Neuron (in vitro differentiated cells): ENCODE measurements at regions not wholly inside any gene's neighbourhood (a gene's known extent, or its start where the extent isn't known, plus 50 kb on each side); places are given as distances from the start of the nearest gene placed in this dataset.

Experiments
- H2AFZ ChIP-seq: one replicate; pipeline ENCODE4 v1.6.1; 2013; ENCODE audit warnings: low read depth, mild to moderate bottlenecking, inconsistent platforms, low read length, moderate library complexity
- H3K27me3 ChIP-seq: one replicate; pipeline ENCODE4 v1.6.1; 2013; ENCODE audit warnings: low read length; ENCODE audit not compliant: insufficient read depth
- H3K36me3 ChIP-seq: one replicate; pipeline ENCODE4 v1.6.1; 2013; ENCODE audit warnings: low read length; ENCODE audit not compliant: insufficient read depth
- H3K4me1 ChIP-seq: one replicate; pipeline ENCODE4 v1.6.1; 2013; ENCODE audit warnings: low read length; ENCODE audit not compliant: insufficient read depth
- H3K4me3 ChIP-seq: 2 replicates; pipeline ENCODE4 v1.5.1; 2013; ENCODE audit warnings: mild to moderate bottlenecking, low read length, moderate library complexity
- H3K9me3 ChIP-seq: one replicate; pipeline ENCODE4 v1.6.1; 2013; ENCODE audit warnings: low read length

GRCh38 chr10:131729361-131729760, 171.4 kb upstream of the PPP2R2D start:
- Histone ChIP-seq H3K36me3 (no peaks in the 10 kb centered on the region), H2AFZ (no peak overlapping the region), H3K4me3 (no peak overlapping the region), H3K27me3 (peaks cover 5% of the 10 kb centered on the region), H3K9me3 (no peaks in the 10 kb centered on the region), H3K4me1 (no peaks in the 10 kb centered on the region)

- H3K36me3 ChIP-seq = no peaks in the 10 kb centered on the region
- H3K27me3 ChIP-seq = peaks cover 5% of the 10 kb centered on the region
- no peaks in the 10 kb centered on the region for H3K9me3 ChIP-seq
Measured at GRCh38 chr10:131729938-131730660, 170.7 kb upstream of the PPP2R2D start.

GRCh38 chr10:131730771-131731497, 169.9 kb upstream of the PPP2R2D start:
- Histone ChIP-seq H3K36me3 (no peaks in the 10 kb centered on the region), H3K27me3 (no peaks in the 10 kb centered on the region), H3K4me1 (no peaks in the 10 kb centered on the region), H3K9me3 (no peaks in the 10 kb centered on the region), H3K4me3 (no peak overlapping the region), H2AFZ (no peak overlapping the region)

More at GRCh38 chr10:131729938-131730660, 170.7 kb upstream of the PPP2R2D start:
- no peak overlapping the region for H3K4me3 ChIP-seq
- H2AFZ ChIP-seq = no peak overlapping the region
- H3K4me1 ChIP-seq = no peaks in the 10 kb centered on the region

- Histone ChIP-seq H3K27me3 (no peaks in the 10 kb centered on the region), H3K36me3 (no peaks in the 10 kb centered on the region), H2AFZ (no peak overlapping the region), H3K9me3 (no peaks in the 10 kb centered on the region), H3K4me1 (no peaks in the 10 kb centered on the region), H3K4me3 (no peak overlapping the region)
Measured at GRCh38 chr10:131731780-131732630, 168.8 kb upstream of the PPP2R2D start.

GRCh38 chr10:131732631-131733127, 168.1 kb upstream of the PPP2R2D start:
- Histone ChIP-seq H3K9me3 (no peaks in the 10 kb centered on the region), H2AFZ (no peak overlapping the region), H3K27me3 (no peaks in the 10 kb centered on the region), H3K4me3 (no peak overlapping the region), H3K36me3 (no peaks in the 10 kb centered on the region), H3K4me1 (no peaks in the 10 kb centered on the region)

GRCh38 chr10:131733596-131733995, 167.2 kb upstream of the PPP2R2D start:
- Histone ChIP-seq H3K9me3 (no peaks in the 10 kb centered on the region), H3K36me3 (no peaks in the 10 kb centered on the region), H3K27me3 (no peaks in the 10 kb centered on the region), H3K4me1 (no peaks in the 10 kb centered on the region), H2AFZ (no peak overlapping the region), H3K4me3 (no peak overlapping the region)

- peaks cover 6% of the 10 kb centered on the region for H3K9me3 ChIP-seq
- no peaks in the 10 kb centered on the region for H3K36me3 ChIP-seq
- no peaks in the 10 kb centered on the region for H3K27me3 ChIP-seq
- no peak overlapping the region for H2AFZ ChIP-seq
- no peaks in the 10 kb centered on the region for H3K4me1 ChIP-seq
- no peak overlapping the region for H3K4me3 ChIP-seq
Measured at GRCh38 chr10:131735577-131735976, 165.2 kb upstream of the PPP2R2D start.

GRCh38 chr10:131736321-131736980, 164.4 kb upstream of the PPP2R2D start:
- Histone ChIP-seq H3K4me3 (no peak overlapping the region), H2AFZ (no peak overlapping the region), H3K4me1 (no peaks in the 10 kb centered on the region), H3K36me3 (no peaks in the 10 kb centered on the region), H3K27me3 (no peaks in the 10 kb centered on the region), H3K9me3 (peaks cover 6% of the 10 kb centered on the region)

GRCh38 chr10:131737543-131738395, 163.0 kb upstream of the PPP2R2D start:
- Histone ChIP-seq H3K9me3 (peaks cover 6% of the 10 kb centered on the region), H3K4me1 (peaks cover 2% of the 10 kb centered on the region), H3K4me3 (no peak overlapping the region), H2AFZ (no peak overlapping the region), H3K27me3 (no peaks in the 10 kb centered on the region), H3K36me3 (no peaks in the 10 kb centered on the region)

GRCh38 chr10:131738396-131738735, 162.4 kb upstream of the PPP2R2D start:
- no peaks in the 10 kb centered on the region for H3K36me3 ChIP-seq
- peaks cover 6% of the 10 kb centered on the region for H3K9me3 ChIP-seq
- no peak overlapping the region for H2AFZ ChIP-seq
- peaks cover 8% of the 10 kb centered on the region for H3K4me1 ChIP-seq
- H3K4me3 ChIP-seq = no peak overlapping the region
- no peaks in the 10 kb centered on the region for H3K27me3 ChIP-seq

- Histone ChIP-seq H2AFZ (no peak overlapping the region), H3K36me3 (no peaks in the 10 kb centered on the region), H3K27me3 (no peaks in the 10 kb centered on the region), H3K4me1 (peaks cover 17% of the 10 kb centered on the region), H3K4me3 (no peak overlapping the region), H3K9me3 (peaks cover 6% of the 10 kb centered on the region)
Measured at GRCh38 chr10:131739206-131739605, 161.6 kb upstream of the PPP2R2D start.

- no peaks in the 10 kb centered on the region for H3K36me3 ChIP-seq
- H3K4me1 ChIP-seq = peaks cover 18% of the 10 kb centered on the region
- H3K27me3 ChIP-seq = no peaks in the 10 kb centered on the region
- peaks cover 6% of the 10 kb centered on the region for H3K9me3 ChIP-seq
- H2AFZ ChIP-seq = no peak overlapping the region
- H3K4me3 ChIP-seq = no peak overlapping the region
Measured at GRCh38 chr10:131742500-131742951, 158.3 kb upstream of the PPP2R2D start.
